ENCODE measurements at regions not wholly inside any gene's neighbourhood (a gene's known extent, or its start where the extent isn't known, plus 50 kb on each side); places are given as distances from the start of the nearest gene placed in this dataset.
"Not testable (repeated sequence)": the region's sequence is repeated elsewhere in the genome, so short reads cannot be mapped to it uniquely, and the experiment has no call there.

- H3K27me3 Mint-ChIP-seq: peaks cover 5% of the 10 kb centered on the region
- no peak overlapping the region for H3K4me3 Mint-ChIP-seq
- no peaks in the 10 kb centered on the region for H3K4me1 Mint-ChIP-seq
- no peak for DNase-seq
- no peaks in the 10 kb centered on the region for H3K36me3 Mint-ChIP-seq
- no peaks in the 10 kb centered on the region for H3K9me3 Mint-ChIP-seq
- H3K27ac Mint-ChIP-seq: no peak overlapping the region
Observed at GRCh38 chr5:174489920-174490597, 234.3 kb upstream of the MSX2 start.

- Mint-ChIP-seq H3K36me3 (no peaks in the 10 kb centered on the region), H3K27ac (no peak overlapping the region), H3K4me3 (no peak overlapping the region), H3K27me3 (peaks cover 5% of the 10 kb centered on the region), H3K9me3 (no peaks in the 10 kb centered on the region), H3K4me1 (no peaks in the 10 kb centered on the region)
- no peak for DNase-seq
Observed at GRCh38 chr5:174490728-174491127, 233.7 kb upstream of the MSX2 start.

- H3K27me3 Mint-ChIP-seq: peaks cover 5% of the 10 kb centered on the region
- H3K4me1 Mint-ChIP-seq: no peaks in the 10 kb centered on the region
- H3K9me3 Mint-ChIP-seq: no peaks in the 10 kb centered on the region
- H3K27ac Mint-ChIP-seq: no peak overlapping the region
- no peak overlapping the region for H3K4me3 Mint-ChIP-seq
- no peaks in the 10 kb centered on the region for H3K36me3 Mint-ChIP-seq
- no peak for DNase-seq
Observed at GRCh38 chr5:174491265-174491664, 233.1 kb upstream of the MSX2 start.

- Mint-ChIP-seq H3K27me3 (peaks cover 5% of the 10 kb centered on the region), H3K27ac (no peak overlapping the region), H3K4me3 (no peak overlapping the region), H3K36me3 (no peaks in the 10 kb centered on the region), H3K4me1 (no peaks in the 10 kb centered on the region), H3K9me3 (no peaks in the 10 kb centered on the region)
- DNase-seq: no peak
Observed at GRCh38 chr5:174491761-174492350, 232.5 kb upstream of the MSX2 start.

GRCh38 chr5:174493530-174493929, 230.9 kb upstream of the MSX2 start:
- H3K36me3 Mint-ChIP-seq: no peaks in the 10 kb centered on the region
- H3K27ac Mint-ChIP-seq: no peak overlapping the region
- H3K4me1 Mint-ChIP-seq: no peaks in the 10 kb centered on the region
- no peak for DNase-seq
- peaks cover 8% of the 10 kb centered on the region for H3K9me3 Mint-ChIP-seq
- H3K27me3 Mint-ChIP-seq: peaks cover 5% of the 10 kb centered on the region
- H3K4me3 Mint-ChIP-seq: no peak overlapping the region

- H3K36me3 Mint-ChIP-seq, DNase-seq, H3K27ac Mint-ChIP-seq, H3K4me3 Mint-ChIP-seq, H3K4me1 Mint-ChIP-seq, H3K27me3 Mint-ChIP-seq: not testable (repeated sequence)
- peaks cover 16% of the 10 kb centered on the region for H3K9me3 Mint-ChIP-seq
Observed at GRCh38 chr5:174497939-174498338, 226.4 kb upstream of the MSX2 start.

GRCh38 chr5:174498575-174498974, 225.8 kb upstream of the MSX2 start:
- not testable (repeated sequence) for H3K27ac Mint-ChIP-seq, H3K4me1 Mint-ChIP-seq, H3K36me3 Mint-ChIP-seq, H3K27me3 Mint-ChIP-seq, DNase-seq, H3K4me3 Mint-ChIP-seq
- H3K9me3 Mint-ChIP-seq: peaks cover 16% of the 10 kb centered on the region

- peaks cover 16% of the 10 kb centered on the region for H3K9me3 Mint-ChIP-seq
- no peak for DNase-seq
- H3K4me3 Mint-ChIP-seq: no peak overlapping the region
- H3K27me3 Mint-ChIP-seq: peaks cover 4% of the 10 kb centered on the region
- H3K27ac Mint-ChIP-seq: no peak overlapping the region
- H3K4me1 Mint-ChIP-seq: no peaks in the 10 kb centered on the region
- H3K36me3 Mint-ChIP-seq: no peaks in the 10 kb centered on the region
Observed at GRCh38 chr5:174500636-174501035, 223.7 kb upstream of the MSX2 start.

GRCh38 chr5:174501461-174502069, 222.8 kb upstream of the MSX2 start:
- no peaks in the 10 kb centered on the region for H3K4me1 Mint-ChIP-seq

GRCh38 chr5:174503086-174503460, 221.3 kb upstream of the MSX2 start:
- no peak for DNase-seq
- H3K27ac Mint-ChIP-seq: no peak overlapping the region
- no peak overlapping the region for H3K4me3 Mint-ChIP-seq
- peaks cover 11% of the 10 kb centered on the region for H3K9me3 Mint-ChIP-seq
- peaks cover 4% of the 10 kb centered on the region for H3K27me3 Mint-ChIP-seq
- no peaks in the 10 kb centered on the region for H3K36me3 Mint-ChIP-seq
- H3K4me1 Mint-ChIP-seq: no peaks in the 10 kb centered on the region

More at GRCh38 chr5:174501461-174502069, 222.8 kb upstream of the MSX2 start:
- Mint-ChIP-seq H3K9me3 (peaks cover 16% of the 10 kb centered on the region), H3K36me3 (no peaks in the 10 kb centered on the region), H3K27me3 (peaks cover 4% of the 10 kb centered on the region), H3K4me3 (no peak overlapping the region), H3K27ac (no peak overlapping the region)
- DNase-seq: no peak

GRCh38 chr5:174503461-174504265, 220.7 kb upstream of the MSX2 start:
- DNase-seq: no peak
- Mint-ChIP-seq H3K9me3 (peaks cover 9% of the 10 kb centered on the region), H3K27me3 (peaks cover 4% of the 10 kb centered on the region), H3K36me3 (no peaks in the 10 kb centered on the region), H3K27ac (no peak overlapping the region), H3K4me3 (no peak overlapping the region), H3K4me1 (no peaks in the 10 kb centered on the region)

GRCh38 chr5:174504266-174504726, 220.1 kb upstream of the MSX2 start:
- H3K4me1 Mint-ChIP-seq: no peaks in the 10 kb centered on the region
- no peak overlapping the region for H3K4me3 Mint-ChIP-seq
- no peak overlapping the region for H3K27ac Mint-ChIP-seq
- peaks cover 4% of the 10 kb centered on the region for H3K27me3 Mint-ChIP-seq
- no peaks in the 10 kb centered on the region for H3K36me3 Mint-ChIP-seq
- peaks cover 5% of the 10 kb centered on the region for H3K9me3 Mint-ChIP-seq
- no peak for DNase-seq

- Mint-ChIP-seq H3K36me3 (no peaks in the 10 kb centered on the region), H3K4me1 (no peaks in the 10 kb centered on the region), H3K27ac (no peak overlapping the region), H3K4me3 (no peak overlapping the region), H3K9me3 (no peaks in the 10 kb centered on the region), H3K27me3 (peaks cover 4% of the 10 kb centered on the region)
- no peak for DNase-seq
Observed at GRCh38 chr5:174505621-174506020, 218.8 kb upstream of the MSX2 start.

GRCh38 chr5:174510782-174511453, 213.5 kb upstream of the MSX2 start:
- H3K27me3 Mint-ChIP-seq: not testable (repeated sequence)

More at GRCh38 chr5:174510782-174511453, 213.5 kb upstream of the MSX2 start:
- not testable (repeated sequence) for H3K4me1 Mint-ChIP-seq, H3K9me3 Mint-ChIP-seq, H3K27ac Mint-ChIP-seq, DNase-seq, H3K4me3 Mint-ChIP-seq, H3K36me3 Mint-ChIP-seq

Data from activated naive CD8-positive, alpha-beta T cell treated with anti-CD3 and anti-CD28 coated beads for 36 hours (primary cell).